BJ (cell line): ENCODE measurements at regions not wholly inside any gene's neighbourhood (a gene's known extent, or its start where the extent isn't known, plus 50 kb on each side); places are given as distances from the start of the nearest gene placed in this dataset.
A peak's percentile ranks its signal among the peaks of the same experiment; 100 is the strongest.

ENCODE experiments used
- CTCF ChIA-PET: fragments of 350-600 bp; formaldehyde crosslinking; extraction: SDS; loops from one replicate; lab custom pipeline; 2021; ENCODE audit warnings: antibody characterized with exemption, inconsistent platforms; lab: Yijun Ruan, JAX
- POLR2A ChIA-PET: fragments of 300-600 bp; sonication (Branson Sonifier 250); formaldehyde crosslinking; extraction: SDS; loops from one replicate; lab custom pipeline; 2021; ENCODE audit warnings: antibody characterized with exemption; lab: Charles Lee
- DNase-seq: peaks from one replicate; pipeline ENCODE4 v3.0.0-alpha.2; 2011; ENCODE audit warnings: low read depth
- H3K27me3 ChIP-seq: 2 replicates; pipeline ENCODE4 v1.6.0; 2011; ENCODE audit warnings: low read length; ENCODE audit not compliant: control insufficient read depth, insufficient read depth
- H3K36me3 ChIP-seq: 2 replicates; pipeline ENCODE4 v1.5.1; 2011; ENCODE audit warnings: low read length; ENCODE audit not compliant: control insufficient read depth, insufficient read depth
- H3K4me3 ChIP-seq: 2 replicates; pipeline ENCODE4 v1.5.1; 2011; ENCODE audit warnings: low read depth, mild to moderate bottlenecking, control low read depth, low read length
- CTCF ChIP-seq: IDR thresholded peaks from 2 replicates; pipeline ENCODE4 v1.5.1; 2011; ENCODE audit warnings: low read depth, mild to moderate bottlenecking, control low read depth, inconsistent platforms, low read length, moderate library complexity; ENCODE audit not compliant: insufficient read depth

GRCh38 chr15:88331291-88331690 is 74.8 kb upstream of the NTRK3 start:
- H3K27me3 ChIP-seq, result no peaks in the 10 kb centered on the region
- CTCF ChIA-PET, result interaction anchor here (0.7 to 1.2 kb wide), 2 partner anchors 18 to 474 kb away, joined by 3 to 5 read pairs; no protein-coding TSS in a partner anchor
- H3K36me3 ChIP-seq, result no peaks in the 10 kb centered on the region
- peak; percentile 46 for TF ChIP-seq CTCF
- DNase-seq, result no peak
- POLR2A ChIA-PET, result no interaction called here
- no peak overlapping the region for H3K4me3 ChIP-seq

- no peaks in the 10 kb centered on the region for H3K27me3 ChIP-seq
- POLR2A ChIA-PET, result no interaction called here
- no peak overlapping the region for H3K4me3 ChIP-seq
Observed at GRCh38 chr15:88326924-88327323, 70.4 kb upstream of the NTRK3 start.

GRCh38 chr15:88324741-88325065 is 68.2 kb upstream of the NTRK3 start:
- H3K27me3 ChIP-seq, result no peaks in the 10 kb centered on the region
- ChIA-PET POLR2A (interaction anchor here (0.5 kb wide), 1 partner anchor 666 kb away, joined by 4 read pairs; no protein-coding TSS in a partner anchor), CTCF (interaction anchor here (1.2 kb wide), 1 partner anchor 125 kb away, joined by 3 read pairs; no protein-coding TSS in a partner anchor)
- no peak for TF ChIP-seq CTCF
- no peak overlapping the region for H3K4me3 ChIP-seq
- DNase-seq, result no peak
- no peaks in the 10 kb centered on the region for H3K36me3 ChIP-seq

More at GRCh38 chr15:88326924-88327323, 70.4 kb upstream of the NTRK3 start:
- H3K36me3 ChIP-seq, result no peaks in the 10 kb centered on the region
- no peak for TF ChIP-seq CTCF
- CTCF ChIA-PET, result no interaction called here
- DNase-seq, result no peak

- ChIA-PET POLR2A (interaction anchor here (0.5 kb wide), 1 partner anchor 666 kb away, joined by 4 read pairs; no protein-coding TSS in a partner anchor), CTCF (interaction anchor here (1.2 to 1.7 kb wide), 2 partner anchors 50 to 125 kb away, joined by 3 to 4 read pairs; no protein-coding TSS in a partner anchor)
- H3K27me3 ChIP-seq, result no peaks in the 10 kb centered on the region
- DNase-seq, result no peak
- no peaks in the 10 kb centered on the region for H3K36me3 ChIP-seq
- TF ChIP-seq CTCF, result no peak
- no peak overlapping the region for H3K4me3 ChIP-seq
Observed at GRCh38 chr15:88323976-88324740, 67.6 kb upstream of the NTRK3 start.

GRCh38 chr15:88323468-88323867 is 66.9 kb upstream of the NTRK3 start:
- H3K36me3 ChIP-seq, result no peaks in the 10 kb centered on the region
- no peak for DNase-seq
- ChIA-PET CTCF (interaction anchor here (1.2 to 1.7 kb wide), 2 partner anchors 49 to 126 kb away, joined by 3 to 4 read pairs; no protein-coding TSS in a partner anchor), POLR2A (no interaction called here)
- no peaks in the 10 kb centered on the region for H3K27me3 ChIP-seq
- no peak overlapping the region for H3K4me3 ChIP-seq
- no peak for TF ChIP-seq CTCF
